HEK293 (cell line): ENCODE measurements at regions not wholly inside any gene's neighbourhood (a gene's known extent, or its start where the extent isn't known, plus 50 kb on each side); places are given as distances from the start of the nearest gene placed in this dataset.

Experiments
- ZNF266 ChIP-seq: fragments of 450-650 bp; formaldehyde crosslinking; IDR thresholded peaks from 2 replicates; pipeline ENCODE4 v1.5.1; 2016; ENCODE audit warnings: missing biosample characterization, missing genetic modification characterization, low read depth
- ZNF621 ChIP-seq: fragments of 450-650 bp; formaldehyde crosslinking; IDR thresholded peaks from 2 replicates; pipeline ENCODE4 v1.5.1; 2017; ENCODE audit warnings: missing biosample characterization, missing genetic modification characterization

DNA sequence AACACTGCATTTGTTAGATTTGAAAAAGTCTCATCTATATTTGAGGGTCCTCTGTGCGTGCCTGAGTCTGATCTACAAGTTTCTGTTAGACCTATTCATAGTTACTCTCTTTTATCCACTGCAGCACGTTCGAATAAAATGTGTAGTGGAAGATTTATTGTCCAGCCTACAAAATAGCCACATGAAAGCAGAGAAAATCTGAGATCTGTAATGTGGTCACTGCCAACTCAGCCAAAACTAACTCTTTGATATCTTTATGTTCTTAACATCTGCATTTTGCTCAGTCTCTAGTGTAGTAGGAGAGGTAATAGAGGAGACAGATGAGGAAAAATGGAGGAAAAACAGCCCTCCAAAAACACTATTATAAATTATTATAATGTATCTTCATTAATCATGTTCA is 354.0 kb downstream of the NPR3 start:
- TF ChIP-seq ZNF266 (tag by site-specific recombination) (no peak), ZNF621 (tag by site-specific recombination) (no peak)
